ENCODE measurements at regions not wholly inside any gene's neighbourhood (a gene's known extent, or its start where the extent isn't known, plus 50 kb on each side); places are given as distances from the start of the nearest gene placed in this dataset.

GRCh38 chr15:29890336-29891095, 68.2 kb upstream of the TJP1 start:
- intact Hi-C loops (cut with DNase I), result no loop called here
- ATAC-seq, result no peak
- no peak for DNase-seq (ENCODE audit: missing footprints)

GRCh38 chr15:29889542-29890329, 67.5 kb upstream of the TJP1 start:
- intact Hi-C loops (cut with DNase I), result loop anchor here (2.0 kb wide), 1 partner anchor 15 kb away; no protein-coding TSS in a partner anchor
- ATAC-seq, result peak; percentile 38
- DNase-seq (ENCODE audit: missing footprints), result no peak

- DNase-seq (ENCODE audit: missing footprints), result no peak
- intact Hi-C loops (cut with DNase I), result loop anchor here (2.0 kb wide), 1 partner anchor 16 kb away; no protein-coding TSS in a partner anchor
- peak; percentile 85 for ATAC-seq
Observed at GRCh38 chr15:29888646-29889045, 66.4 kb upstream of the TJP1 start.

- intact Hi-C loops (cut with DNase I), result loop anchor here (2.0 kb wide), 1 partner anchor 17 kb away; no protein-coding TSS in a partner anchor
- DNase-seq (ENCODE audit: missing footprints) (no peak), ATAC-seq (no peak)
Observed at GRCh38 chr15:29887721-29888120, 65.5 kb upstream of the TJP1 start.

- DNase-seq (ENCODE audit: missing footprints) (no peak), ATAC-seq (peak; percentile 36)
- intact Hi-C loops (cut with DNase I), result no loop called here
Observed at GRCh38 chr15:29885183-29885582, 62.9 kb upstream of the TJP1 start.

GRCh38 chr15:29883126-29883525, 60.9 kb upstream of the TJP1 start:
- intact Hi-C loops (cut with DNase I), result no loop called here
- ATAC-seq (no peak), DNase-seq (ENCODE audit: missing footprints) (no peak)

- DNase-seq (ENCODE audit: missing footprints) (no peak), ATAC-seq (no peak)
- intact Hi-C loops (cut with DNase I), result no loop called here
Observed at GRCh38 chr15:29880886-29881285, 58.6 kb upstream of the TJP1 start.

- DNase-seq (ENCODE audit: missing footprints) (no peak), ATAC-seq (no peak)
- intact Hi-C loops (cut with DNase I), result no loop called here
Observed at GRCh38 chr15:29880341-29880740, 58.1 kb upstream of the TJP1 start.

GRCh38 chr15:29874977-29875376, 52.7 kb upstream of the TJP1 start:
- intact Hi-C loops (cut with DNase I), result loop anchor here (5.0 to 10.0 kb wide), 2 partner anchors 48 to 50 kb away; no protein-coding TSS in a partner anchor

GRCh38 chr15:29873947-29874411, 51.7 kb upstream of the TJP1 start:
- no peak for ATAC-seq
- DNase-seq (ENCODE audit: missing footprints), result no peak
- intact Hi-C loops (cut with DNase I), result loop anchor here (5.0 to 10.0 kb wide), 2 partner anchors 47 to 51 kb away; no protein-coding TSS in a partner anchor

More at GRCh38 chr15:29874977-29875376, 52.7 kb upstream of the TJP1 start:
- DNase-seq (ENCODE audit: missing footprints), result no peak
- no peak for ATAC-seq

GRCh38 chr15:29873264-29873663, 51.0 kb upstream of the TJP1 start:
- ATAC-seq (no peak), DNase-seq (ENCODE audit: missing footprints) (no peak)
- intact Hi-C loops (cut with DNase I), result loop anchor here (5.0 to 10.0 kb wide), 2 partner anchors 46 to 52 kb away; no protein-coding TSS in a partner anchor

- ATAC-seq (no peak), DNase-seq (ENCODE audit: missing footprints) (no peak)
- intact Hi-C loops (cut with DNase I), result loop anchor here (5.0 to 10.0 kb wide), 2 partner anchors 45 to 52 kb away; no protein-coding TSS in a partner anchor
Observed at GRCh38 chr15:29872716-29873115, 50.4 kb upstream of the TJP1 start.
